Stomach (tissue), 4 donors: ENCODE measurements at regions not wholly inside any gene's neighbourhood (a gene's known extent, or its start where the extent isn't known, plus 50 kb on each side); places are given as distances from the start of the nearest gene placed in this dataset.

Source experiments
- EP300 ChIP-seq: sonication (generic); formaldehyde crosslinking; IDR thresholded peaks from one replicate; pipeline ENCODE4 v1.6.1; 2017; ENCODE audit warnings: antibody characterized with exemption
- POLR2A ChIP-seq, 4 donors: fragments of 450-650 bp; IDR thresholded peaks; one replicate each; pipeline ENCODE4 v1.6.1; 2016; ENCODE audit warnings: antibody characterized with exemption in 4 of 4, control low read depth in 2 of 4, mild to moderate bottlenecking in 1 of 4, moderate library complexity in 1 of 4
- POLR2AphosphoS5 ChIP-seq, 3 donors: sonication (generic); formaldehyde crosslinking; IDR thresholded peaks; one replicate each; pipeline ENCODE4 v1.6.1; 2016; ENCODE audit warnings: antibody characterized with exemption in 3 of 3
- TF ChIP-seq, protein P1 (sequence below), 7 experiments: fragments of 450-650 bp in 4 of 7; fragments of 200-600 bp in 3 of 7; sonication (generic) in 3 of 7; IDR thresholded peaks; one replicate each; pipeline ENCODE4 v1.5.1; 2016 to 2019; ENCODE audit warnings: antibody characterized with exemption in 7 of 7, control low read depth in 2 of 7, mild to moderate bottlenecking in 1 of 7

- TF ChIP-seq, protein P1, sequence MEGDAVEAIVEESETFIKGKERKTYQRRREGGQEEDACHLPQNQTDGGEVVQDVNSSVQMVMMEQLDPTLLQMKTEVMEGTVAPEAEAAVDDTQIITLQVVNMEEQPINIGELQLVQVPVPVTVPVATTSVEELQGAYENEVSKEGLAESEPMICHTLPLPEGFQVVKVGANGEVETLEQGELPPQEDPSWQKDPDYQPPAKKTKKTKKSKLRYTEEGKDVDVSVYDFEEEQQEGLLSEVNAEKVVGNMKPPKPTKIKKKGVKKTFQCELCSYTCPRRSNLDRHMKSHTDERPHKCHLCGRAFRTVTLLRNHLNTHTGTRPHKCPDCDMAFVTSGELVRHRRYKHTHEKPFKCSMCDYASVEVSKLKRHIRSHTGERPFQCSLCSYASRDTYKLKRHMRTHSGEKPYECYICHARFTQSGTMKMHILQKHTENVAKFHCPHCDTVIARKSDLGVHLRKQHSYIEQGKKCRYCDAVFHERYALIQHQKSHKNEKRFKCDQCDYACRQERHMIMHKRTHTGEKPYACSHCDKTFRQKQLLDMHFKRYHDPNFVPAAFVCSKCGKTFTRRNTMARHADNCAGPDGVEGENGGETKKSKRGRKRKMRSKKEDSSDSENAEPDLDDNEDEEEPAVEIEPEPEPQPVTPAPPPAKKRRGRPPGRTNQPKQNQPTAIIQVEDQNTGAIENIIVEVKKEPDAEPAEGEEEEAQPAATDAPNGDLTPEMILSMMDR (IDR thresholded peaks at IDR 0.05), result no peak
- TF ChIP-seq EP300 (no peak), POLR2A (IDR thresholded peaks at IDR 0.05) (no peak), POLR2AphosphoS5 (IDR thresholded peaks at IDR 0.05) (no peak)
Observed at GRCh38 chr10:26637521-26638275, 59.8 kb upstream of the PDSS1 start.
